ENCODE measurements at regions not wholly inside any gene's neighbourhood (a gene's known extent, or its start where the extent isn't known, plus 50 kb on each side); places are given as distances from the start of the nearest gene placed in this dataset.

DNA sequence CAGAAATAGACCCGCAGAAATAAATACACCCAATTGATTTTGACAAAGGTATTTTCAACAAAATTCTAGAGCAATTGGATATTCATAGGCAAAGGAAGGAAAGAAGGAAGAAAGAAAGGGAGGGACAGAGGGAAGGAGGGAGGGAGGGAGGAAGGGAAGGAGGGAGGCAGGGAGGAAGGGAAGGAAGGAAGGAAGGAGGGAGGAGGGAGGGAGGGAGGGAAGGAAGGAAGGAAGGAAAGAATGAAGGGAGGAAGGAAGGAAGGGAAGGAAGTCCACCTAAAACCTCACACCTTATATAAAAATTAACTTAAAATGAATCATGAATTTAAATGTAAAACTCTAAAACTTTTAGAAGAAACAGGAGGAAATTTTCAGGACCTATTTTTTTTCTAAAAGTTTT lies 94.2 kb upstream of the USP47 start:
- H3K36me3 Mint-ChIP-seq = no peaks in the 10 kb centered on the region
- no peaks in the 10 kb centered on the region for H3K4me1 Mint-ChIP-seq (ENCODE audit: unreplicated experiment)
- TF ChIP-seq, protein P1, sequence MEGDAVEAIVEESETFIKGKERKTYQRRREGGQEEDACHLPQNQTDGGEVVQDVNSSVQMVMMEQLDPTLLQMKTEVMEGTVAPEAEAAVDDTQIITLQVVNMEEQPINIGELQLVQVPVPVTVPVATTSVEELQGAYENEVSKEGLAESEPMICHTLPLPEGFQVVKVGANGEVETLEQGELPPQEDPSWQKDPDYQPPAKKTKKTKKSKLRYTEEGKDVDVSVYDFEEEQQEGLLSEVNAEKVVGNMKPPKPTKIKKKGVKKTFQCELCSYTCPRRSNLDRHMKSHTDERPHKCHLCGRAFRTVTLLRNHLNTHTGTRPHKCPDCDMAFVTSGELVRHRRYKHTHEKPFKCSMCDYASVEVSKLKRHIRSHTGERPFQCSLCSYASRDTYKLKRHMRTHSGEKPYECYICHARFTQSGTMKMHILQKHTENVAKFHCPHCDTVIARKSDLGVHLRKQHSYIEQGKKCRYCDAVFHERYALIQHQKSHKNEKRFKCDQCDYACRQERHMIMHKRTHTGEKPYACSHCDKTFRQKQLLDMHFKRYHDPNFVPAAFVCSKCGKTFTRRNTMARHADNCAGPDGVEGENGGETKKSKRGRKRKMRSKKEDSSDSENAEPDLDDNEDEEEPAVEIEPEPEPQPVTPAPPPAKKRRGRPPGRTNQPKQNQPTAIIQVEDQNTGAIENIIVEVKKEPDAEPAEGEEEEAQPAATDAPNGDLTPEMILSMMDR (conservative IDR thresholded peaks at IDR 0.05) = no peak
- no peak for DNase-seq (ENCODE audit: extremely low spot score, unreplicated experiment)
- H3K4me3 Mint-ChIP-seq = no peak overlapping the region
- no peak overlapping the region for H3K27ac Mint-ChIP-seq
- peaks cover 11% of the 10 kb centered on the region for H3K27me3 Mint-ChIP-seq
- H3K9me3 Mint-ChIP-seq = no peaks in the 10 kb centered on the region

DNA sequence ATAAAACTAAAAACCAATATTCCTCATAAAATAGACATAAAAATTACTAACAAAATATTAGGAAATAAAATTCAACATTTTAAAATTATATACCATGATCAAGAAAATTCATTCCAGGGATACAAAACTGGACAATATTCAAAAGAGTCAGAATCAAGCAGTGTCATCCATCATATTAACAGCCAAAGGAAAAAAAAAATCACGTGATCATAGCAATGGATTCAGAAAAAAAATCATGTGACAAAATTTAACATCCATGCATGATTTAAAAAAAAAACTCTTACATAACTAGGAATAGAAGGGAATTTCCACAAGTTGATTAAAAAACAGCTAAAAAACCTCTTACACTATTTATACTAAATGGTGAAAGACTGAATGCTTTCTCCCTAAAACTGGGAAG lies 95.3 kb upstream of the USP47 start:
- Mint-ChIP-seq H3K9me3 (no peaks in the 10 kb centered on the region), H3K27ac (no peak overlapping the region), H3K4me3 (no peak overlapping the region), H3K36me3 (no peaks in the 10 kb centered on the region), H3K27me3 (peaks cover 18% of the 10 kb centered on the region), H3K4me1 (ENCODE audit: unreplicated experiment) (no peaks in the 10 kb centered on the region)
- no peak for DNase-seq (ENCODE audit: extremely low spot score, unreplicated experiment)
- TF ChIP-seq, protein P1 (conservative IDR thresholded peaks at IDR 0.05) = no peak

- H3K36me3 Mint-ChIP-seq = no peaks in the 10 kb centered on the region
- H3K4me3 Mint-ChIP-seq = no peak overlapping the region
- H3K27me3 Mint-ChIP-seq = peaks cover 15% of the 10 kb centered on the region
- no peak for DNase-seq (ENCODE audit: extremely low spot score, unreplicated experiment)
- no peaks in the 10 kb centered on the region for H3K9me3 Mint-ChIP-seq
- peaks cover 4% of the 10 kb centered on the region for H3K4me1 Mint-ChIP-seq (ENCODE audit: unreplicated experiment)
- no peak overlapping the region for H3K27ac Mint-ChIP-seq
- TF ChIP-seq, protein P1 (conservative IDR thresholded peaks at IDR 0.05) = no peak
These were observed 98.6 kb upstream of the USP47 start for GRCh38 chr11:11743216-11743615.

GRCh38 chr11:11742486-11742885 lies 99.3 kb upstream of the USP47 start:
- peaks cover 15% of the 10 kb centered on the region for H3K27me3 Mint-ChIP-seq

DNA sequence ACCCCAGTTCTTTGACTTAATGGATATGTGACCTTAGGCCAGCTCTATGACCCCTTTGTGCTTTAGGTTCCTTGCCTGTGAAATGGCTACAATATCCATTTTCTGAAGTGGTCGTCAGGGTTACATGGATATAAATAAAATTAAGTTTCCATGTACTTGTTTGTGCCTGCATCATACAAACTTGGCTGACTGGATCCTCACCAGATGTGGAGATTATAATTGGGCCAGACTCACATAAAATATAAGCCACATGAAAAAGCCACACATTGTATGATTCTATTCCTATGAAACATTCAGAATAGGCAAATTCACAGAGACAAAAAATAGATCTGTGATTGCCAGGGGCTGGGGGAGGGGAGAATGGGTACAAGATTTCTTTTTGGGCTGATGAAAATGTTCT lies 100.9 kb upstream of the USP47 start:
- Mint-ChIP-seq H3K27me3 (peaks cover 14% of the 10 kb centered on the region), H3K4me3 (no peak overlapping the region), H3K4me1 (ENCODE audit: unreplicated experiment) (peaks cover 5% of the 10 kb centered on the region), H3K27ac (no peak overlapping the region), H3K36me3 (no peaks in the 10 kb centered on the region), H3K9me3 (no peaks in the 10 kb centered on the region)
- TF ChIP-seq, protein P1 (conservative IDR thresholded peaks at IDR 0.05) = no peak
- no peak for DNase-seq (ENCODE audit: extremely low spot score, unreplicated experiment)

More at GRCh38 chr11:11742486-11742885, 99.3 kb upstream of the USP47 start:
- no peaks in the 10 kb centered on the region for H3K9me3 Mint-ChIP-seq
- H3K27ac Mint-ChIP-seq = no peak overlapping the region
- H3K4me1 Mint-ChIP-seq (ENCODE audit: unreplicated experiment) = peaks cover 4% of the 10 kb centered on the region
- no peak overlapping the region for H3K4me3 Mint-ChIP-seq
- TF ChIP-seq, protein P1 (conservative IDR thresholded peaks at IDR 0.05) = no peak
- H3K36me3 Mint-ChIP-seq = no peaks in the 10 kb centered on the region
- no peak for DNase-seq (ENCODE audit: extremely low spot score, unreplicated experiment)

Measured in type B pancreatic cell (in vitro differentiated cells).